ENCODE measurements at regions not wholly inside any gene's neighbourhood (a gene's known extent, or its start where the extent isn't known, plus 50 kb on each side); places are given as distances from the start of the nearest gene placed in this dataset.

- DNase-seq (ENCODE audit: low read depth) = no peak
Observed at GRCh38 chr18:47333926-47334635, 82.6 kb upstream of the SKOR2 start.

GRCh38 chr18:47331641-47332040 is 80.2 kb upstream of the SKOR2 start:
- no peak for DNase-seq (ENCODE audit: low read depth)

- no peak for DNase-seq (ENCODE audit: low read depth)
Observed at GRCh38 chr18:47331026-47331425, 79.6 kb upstream of the SKOR2 start.

- peak; percentile 25 for DNase-seq (ENCODE audit: low read depth)
Observed at GRCh38 chr18:47323158-47323557, 71.7 kb upstream of the SKOR2 start.

GRCh38 chr18:47321815-47322214 is 70.4 kb upstream of the SKOR2 start:
- no peak for DNase-seq (ENCODE audit: low read depth)

GRCh38 chr18:47317824-47318508 is 66.5 kb upstream of the SKOR2 start:
- no peak for DNase-seq (ENCODE audit: low read depth)

GRCh38 chr18:47316924-47317323 is 65.5 kb upstream of the SKOR2 start:
- no peak for DNase-seq (ENCODE audit: low read depth)

- DNase-seq (ENCODE audit: low read depth) = no peak
Observed at GRCh38 chr18:47313901-47314300, 62.4 kb upstream of the SKOR2 start.

GRCh38 chr18:47311585-47311984 is 60.1 kb upstream of the SKOR2 start:
- no peak for DNase-seq (ENCODE audit: low read depth)

Measured in iris pigment epithelial cell (primary cell).